Type B pancreatic cell (in vitro differentiated cells): ENCODE measurements at regions not wholly inside any gene's neighbourhood (a gene's known extent, or its start where the extent isn't known, plus 50 kb on each side); places are given as distances from the start of the nearest gene placed in this dataset.

Experiments used
- DNase-seq: peaks from one replicate; pipeline ENCODE4 v3.0.0; 2021; ENCODE audit warnings: mixed read lengths; ENCODE audit not compliant: unreplicated experiment; ENCODE audit errors: extremely low spot score
- H3K27ac Mint-ChIP-seq: 2 replicates; pipeline ENCODE4 v1.8.0; 2021; ENCODE audit warnings: mild to moderate bottlenecking, mixed read lengths
- H3K27me3 Mint-ChIP-seq: 2 replicates; pipeline ENCODE4 v1.8.0; 2021; ENCODE audit warnings: mixed read lengths
- H3K36me3 Mint-ChIP-seq: 2 replicates; pipeline ENCODE4 v1.8.0; 2021; ENCODE audit warnings: mixed read lengths
- H3K4me1 Mint-ChIP-seq: one replicate; pipeline ENCODE4 v1.8.0; 2021; ENCODE audit warnings: mixed read lengths; ENCODE audit not compliant: unreplicated experiment
- H3K4me3 Mint-ChIP-seq: 2 replicates; pipeline ENCODE4 v1.8.0; 2021; ENCODE audit warnings: mild to moderate bottlenecking, mixed read lengths
- H3K9me3 Mint-ChIP-seq: 2 replicates; pipeline ENCODE4 v1.8.0; 2021; ENCODE audit warnings: mixed read lengths
- CTCF ChIP-seq: fragments of 200-600 bp; sonication (generic); conservative IDR thresholded peaks from 2 replicates; pipeline ENCODE4 v1.5.0; 2021; ENCODE audit warnings: antibody characterized with exemption, mild to moderate bottlenecking

- no peak for TF ChIP-seq CTCF
- Mint-ChIP-seq H3K4me3 (no peak overlapping the region), H3K27me3 (no peaks in the 10 kb centered on the region), H3K4me1 (peaks cover 25% of the 10 kb centered on the region), H3K9me3 (no peaks in the 10 kb centered on the region), H3K27ac (no peak overlapping the region), H3K36me3 (no peaks in the 10 kb centered on the region)
- no peak for DNase-seq
Measured at GRCh38 chr9:82128011-82128696, 139.6 kb downstream of the SPATA31D1 start.

GRCh38 chr9:82129708-82130107, 141.1 kb downstream of the SPATA31D1 start:
- Mint-ChIP-seq H3K4me1 (peaks cover 29% of the 10 kb centered on the region), H3K36me3 (no peaks in the 10 kb centered on the region), H3K27me3 (no peaks in the 10 kb centered on the region), H3K4me3 (no peak overlapping the region), H3K9me3 (no peaks in the 10 kb centered on the region), H3K27ac (no peak overlapping the region)
- DNase-seq, result no peak
- TF ChIP-seq CTCF, result no peak

GRCh38 chr9:82130331-82131042, 141.9 kb downstream of the SPATA31D1 start:
- H3K27ac Mint-ChIP-seq, result no peak overlapping the region
- DNase-seq, result no peak
- peaks cover under 1% of the 10 kb centered on the region for H3K9me3 Mint-ChIP-seq
- no peaks in the 10 kb centered on the region for H3K27me3 Mint-ChIP-seq
- peaks cover 29% of the 10 kb centered on the region for H3K4me1 Mint-ChIP-seq
- no peak for TF ChIP-seq CTCF
- no peaks in the 10 kb centered on the region for H3K36me3 Mint-ChIP-seq
- H3K4me3 Mint-ChIP-seq, result no peak overlapping the region

GRCh38 chr9:82131072-82131471, 142.5 kb downstream of the SPATA31D1 start:
- peaks cover 5% of the 10 kb centered on the region for H3K9me3 Mint-ChIP-seq
- H3K27me3 Mint-ChIP-seq, result no peaks in the 10 kb centered on the region

GRCh38 chr9:82132024-82132423, 143.5 kb downstream of the SPATA31D1 start:
- H3K9me3 Mint-ChIP-seq, result peaks cover 5% of the 10 kb centered on the region
- no peaks in the 10 kb centered on the region for H3K36me3 Mint-ChIP-seq
- H3K27me3 Mint-ChIP-seq, result no peaks in the 10 kb centered on the region
- no peak for DNase-seq
- no peak overlapping the region for H3K27ac Mint-ChIP-seq
- H3K4me3 Mint-ChIP-seq, result no peak overlapping the region
- TF ChIP-seq CTCF, result no peak
- H3K4me1 Mint-ChIP-seq, result peaks cover 29% of the 10 kb centered on the region

More at GRCh38 chr9:82131072-82131471, 142.5 kb downstream of the SPATA31D1 start:
- Mint-ChIP-seq H3K4me1 (peaks cover 29% of the 10 kb centered on the region), H3K4me3 (no peak overlapping the region), H3K36me3 (no peaks in the 10 kb centered on the region), H3K27ac (no peak overlapping the region)
- no peak for TF ChIP-seq CTCF
- no peak for DNase-seq
